GM18517 (cell line): ENCODE measurements at regions not wholly inside any gene's neighbourhood (a gene's known extent, or its start where the extent isn't known, plus 50 kb on each side); places are given as distances from the start of the nearest gene placed in this dataset.

ENCODE experiments used
- ATAC-seq: cut with Tn5 transposase; IDR thresholded peaks from one replicate; pipeline ENCODE4 v1.9.1; 2021; ENCODE audit warnings: mild to moderate bottlenecking, moderate library complexity; ENCODE audit not compliant: unreplicated experiment

- no peak for ATAC-seq
These were observed 575.1 kb downstream of the EFNB2 start for GRCh38 chr13:105960326-105960725.

DNA sequence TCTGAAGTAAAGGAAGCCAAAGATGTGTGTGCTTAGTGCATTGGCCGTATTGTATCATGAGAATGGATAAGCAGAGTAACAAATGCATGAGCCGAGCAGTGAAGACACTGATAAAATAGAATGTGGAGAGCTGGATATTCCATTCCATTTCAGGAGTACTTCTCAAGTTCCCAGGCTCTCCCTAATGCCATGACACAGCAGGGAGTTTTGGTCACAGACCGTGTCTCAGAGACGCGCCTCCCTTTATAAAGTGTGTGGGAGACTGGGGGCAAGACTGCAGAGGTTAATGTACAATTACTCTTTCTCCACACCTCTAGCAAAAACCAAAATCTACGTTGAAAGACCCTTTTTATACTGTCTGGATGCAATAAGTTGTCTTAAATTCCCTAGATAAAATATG is 575.6 kb downstream of the EFNB2 start:
- no peak for ATAC-seq

GRCh38 chr13:105957769-105958438 is 577.6 kb downstream of the EFNB2 start:
- ATAC-seq, result no peak

- ATAC-seq, result no peak
These were observed 578.5 kb downstream of the EFNB2 start for GRCh38 chr13:105956921-105957320.

GRCh38 chr13:105952973-105953290 is 582.5 kb downstream of the EFNB2 start:
- ATAC-seq, result no peak

DNA sequence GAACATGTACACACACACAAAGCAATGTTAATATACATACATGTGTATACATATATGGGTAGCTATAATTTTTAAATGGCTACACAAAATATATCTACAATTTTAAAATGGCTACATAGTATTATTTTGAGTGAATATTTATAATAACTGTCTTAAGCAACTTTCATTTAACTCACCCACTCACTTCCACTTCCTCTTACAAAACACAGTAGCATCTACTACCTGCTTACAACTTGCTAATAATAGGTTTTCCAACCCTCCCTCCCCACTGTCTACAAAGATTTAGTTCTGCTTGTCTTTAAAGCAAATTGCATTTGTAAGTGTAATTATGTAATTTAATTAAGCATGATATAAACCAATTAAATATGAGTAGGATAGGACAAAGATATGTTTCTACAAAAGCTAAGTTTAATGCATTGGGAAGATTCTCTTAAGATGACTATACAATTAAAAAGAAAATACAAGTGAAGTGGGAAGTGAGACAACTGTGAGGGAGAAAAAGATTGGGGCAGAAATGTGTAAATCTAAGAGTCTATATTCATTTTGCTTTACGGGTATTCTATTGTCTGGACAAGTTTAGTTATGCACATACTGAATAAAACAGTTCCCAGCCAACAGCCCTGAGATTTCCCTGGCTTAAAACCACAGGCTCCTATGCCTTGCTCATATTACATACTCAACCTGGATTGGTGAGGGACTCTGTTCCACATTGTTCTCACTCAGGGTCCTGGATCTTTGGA is 583.1 kb downstream of the EFNB2 start:
- peak; percentile 91 for ATAC-seq

DNA sequence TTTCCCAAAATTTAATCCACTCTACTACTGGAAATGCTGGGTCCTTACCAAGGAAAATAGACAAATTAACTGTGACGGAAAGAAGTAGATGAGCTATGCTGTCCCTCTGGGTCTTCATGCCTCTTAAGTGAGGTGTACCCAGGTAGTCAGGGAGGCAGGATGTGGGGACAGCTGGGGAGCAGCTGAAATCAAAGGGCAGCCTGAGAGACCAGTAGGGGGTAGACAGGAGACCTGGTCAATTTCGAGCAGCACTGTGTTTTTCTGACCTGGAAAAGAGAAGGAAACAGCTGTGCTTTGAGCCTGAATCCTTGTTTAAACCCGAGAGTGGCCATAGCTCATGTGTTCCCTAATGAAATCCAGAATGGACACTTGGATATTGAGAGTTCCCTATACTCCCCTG is 587.3 kb downstream of the EFNB2 start:
- no peak for ATAC-seq

- no peak for ATAC-seq
These were observed 594.6 kb downstream of the EFNB2 start for GRCh38 chr13:105940882-105941281.

DNA sequence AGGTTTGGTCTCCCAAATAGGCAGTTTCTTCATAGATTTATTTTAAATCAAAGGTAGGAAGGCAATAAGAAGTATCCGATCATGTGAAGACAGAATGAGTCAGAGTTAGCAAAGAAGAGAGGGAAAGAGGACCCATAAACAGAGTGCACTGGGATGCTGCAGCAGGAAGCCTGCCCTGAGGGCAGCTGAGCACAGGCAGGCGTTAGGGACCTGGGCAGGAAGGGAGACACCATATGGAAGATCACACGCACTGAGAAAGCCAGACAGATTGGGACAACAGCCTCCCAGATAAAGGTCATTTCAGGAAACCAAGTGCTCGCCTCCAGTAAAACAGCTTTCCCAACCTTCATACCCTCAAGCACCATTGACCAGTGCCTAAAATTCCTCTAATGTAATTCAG is 598.0 kb downstream of the EFNB2 start:
- no peak for ATAC-seq

DNA sequence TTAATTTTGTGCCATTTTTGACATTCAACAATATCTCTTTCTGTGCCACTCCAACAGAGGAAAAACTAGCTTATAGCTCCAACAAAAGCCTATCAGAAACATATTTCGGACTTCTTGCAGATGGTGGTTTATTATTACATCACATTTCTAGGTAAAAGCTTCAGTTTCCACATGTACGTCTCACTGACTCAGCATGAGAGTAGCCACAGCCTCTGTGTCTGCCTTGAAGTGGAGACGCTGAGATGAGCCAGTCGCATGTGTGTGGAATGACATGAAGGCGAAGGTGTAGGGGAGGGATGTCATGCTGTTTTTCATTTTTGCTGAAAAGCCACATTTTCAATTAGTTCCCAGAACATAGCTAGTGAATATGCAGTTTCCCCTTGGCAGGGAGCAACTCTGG is 598.6 kb downstream of the EFNB2 start:
- no peak for ATAC-seq

DNA sequence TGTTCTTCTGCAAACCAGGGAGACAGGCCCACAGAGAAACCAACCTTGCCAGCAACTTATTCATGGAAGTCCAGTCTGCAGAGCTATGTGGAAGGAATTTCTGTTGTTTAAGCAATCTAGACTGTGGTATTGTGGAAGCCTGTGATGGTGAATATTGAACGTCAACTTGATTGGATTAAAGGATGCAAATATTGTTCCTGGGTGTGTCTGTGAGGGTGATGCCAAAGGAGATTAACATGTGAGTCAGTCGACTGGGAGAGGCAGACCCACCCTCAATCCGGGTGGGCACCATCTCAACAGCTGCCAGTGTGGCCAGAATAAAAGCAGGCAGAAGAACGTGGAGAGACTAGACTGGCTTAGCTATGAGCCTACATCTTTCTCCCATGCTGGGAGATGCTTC is 606.0 kb downstream of the EFNB2 start:
- no peak for ATAC-seq

DNA sequence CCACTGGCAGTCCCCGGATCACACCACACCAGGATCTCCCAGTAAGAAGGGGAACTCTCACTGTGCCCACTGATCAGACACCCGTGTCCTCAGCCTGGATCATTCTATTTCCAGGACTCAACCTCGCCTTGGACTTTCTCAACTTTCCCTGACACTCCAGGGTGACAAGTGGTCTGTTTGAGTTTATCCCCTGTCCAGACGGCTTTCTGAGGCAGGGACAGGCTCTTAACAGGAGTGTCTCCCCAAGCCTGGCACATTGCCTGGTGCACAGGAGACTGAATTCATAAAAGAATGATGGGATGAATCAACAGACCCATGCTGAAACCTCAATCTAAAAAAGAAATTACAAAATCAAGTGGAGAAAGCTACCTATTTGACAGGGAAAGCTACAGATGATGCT is 606.6 kb downstream of the EFNB2 start:
- no peak for ATAC-seq

DNA sequence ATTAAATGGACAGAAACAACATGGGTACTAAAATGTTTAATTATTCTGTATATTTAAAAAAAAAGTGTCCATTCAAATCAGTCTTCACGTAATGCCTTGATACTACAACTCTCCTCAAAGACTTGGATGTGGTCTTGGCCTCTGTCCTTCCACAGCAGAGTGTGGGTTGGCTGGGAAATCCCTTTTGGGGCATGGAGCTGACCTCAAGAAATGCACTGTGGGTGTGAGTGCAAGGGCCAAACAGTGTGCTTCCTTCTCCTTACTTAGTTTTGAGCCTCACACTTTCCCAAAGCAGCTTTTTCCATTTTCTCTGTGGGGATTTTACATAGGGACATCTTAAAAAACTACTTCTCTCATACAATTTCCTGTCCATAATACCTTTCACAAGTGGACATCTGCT is 607.4 kb downstream of the EFNB2 start:
- ATAC-seq, result no peak

GRCh38 chr13:105925496-105925895 is 610.0 kb downstream of the EFNB2 start:
- no peak for ATAC-seq

GRCh38 chr13:105921711-105922110 is 613.8 kb downstream of the EFNB2 start:
- ATAC-seq, result no peak

- ATAC-seq, result no peak
These were observed 615.1 kb downstream of the EFNB2 start for GRCh38 chr13:105920370-105920769.

GRCh38 chr13:105918842-105919741 is 616.4 kb downstream of the EFNB2 start:
- ATAC-seq, result no peak

- ATAC-seq, result no peak
These were observed 620.2 kb downstream of the EFNB2 start for GRCh38 chr13:105915146-105915850.

DNA sequence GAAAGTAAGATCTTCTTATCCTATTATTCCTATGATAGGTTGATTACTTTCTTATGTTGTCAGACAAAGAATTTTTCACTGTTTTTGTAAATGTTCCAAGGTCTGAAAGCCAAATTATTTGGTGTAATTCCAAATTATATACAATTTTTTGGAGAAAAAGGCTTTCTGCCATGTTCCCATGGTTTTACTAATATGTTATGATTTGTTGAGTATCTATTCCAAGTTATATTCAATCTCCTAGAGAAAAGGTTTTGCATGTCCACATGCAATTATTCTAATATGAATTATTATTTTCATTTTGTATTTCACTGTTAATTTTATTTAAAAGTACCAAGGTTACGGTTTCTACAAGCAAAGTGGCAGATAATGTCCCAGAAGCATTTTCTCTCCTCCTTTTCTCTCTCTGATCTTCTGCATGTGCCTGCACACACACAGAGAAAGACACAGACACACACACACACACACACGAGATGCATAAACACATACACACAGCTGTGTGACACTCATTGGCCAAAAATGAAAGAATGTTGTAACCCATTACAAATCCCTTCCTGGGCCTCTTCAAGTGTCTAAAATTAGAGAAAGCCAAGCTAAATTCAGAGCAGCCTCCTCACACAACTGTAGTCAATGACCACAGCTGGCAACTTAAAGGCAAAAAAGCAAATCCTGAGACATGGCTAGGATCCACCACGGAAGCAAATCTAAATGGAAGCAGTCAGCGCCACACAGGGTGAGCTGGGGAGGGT is 621.0 kb downstream of the EFNB2 start:
- no peak for ATAC-seq

DNA sequence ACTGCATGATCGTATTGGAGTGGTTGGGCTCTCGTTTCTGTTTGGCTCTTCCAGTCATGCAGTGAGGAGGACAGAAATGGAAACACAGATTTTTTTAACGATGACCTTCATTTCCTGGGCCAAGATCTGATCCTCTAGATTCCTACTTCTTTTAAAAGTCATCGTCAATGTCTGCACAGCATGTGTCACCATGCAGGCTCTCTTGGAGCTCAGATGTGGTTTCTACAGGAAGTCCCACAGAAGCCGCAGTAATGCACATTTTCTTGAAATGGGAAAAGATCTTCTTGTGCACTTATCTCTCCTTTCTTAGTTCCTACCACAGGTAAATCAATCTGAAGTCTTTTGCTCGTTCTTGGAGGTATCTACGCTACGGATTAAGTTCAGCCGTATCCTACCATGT is 626.9 kb downstream of the EFNB2 start:
- no peak for ATAC-seq
